Peyer's patch (tissue), 4 donors: ENCODE measurements at regions not wholly inside any gene's neighbourhood (a gene's known extent, or its start where the extent isn't known, plus 50 kb on each side); places are given as distances from the start of the nearest gene placed in this dataset.

ENCODE experiments used
- DNase-seq, 3 donors: peaks; one replicate each; pipeline ENCODE4 v3.0.0-alpha.2; 2017 to 2019
- H3K27ac ChIP-seq, 4 donors: fragments of 200-600 bp; sonication (generic); one replicate each; pipeline ENCODE4 v1.5.1; 2016 to 2019
- H3K27me3 ChIP-seq, 2 donors: fragments of 200-600 bp; sonication (generic); one replicate each; pipeline ENCODE4 v1.5.1; 2019
- H3K36me3 ChIP-seq, 3 donors: fragments of 200-600 bp; sonication (generic); one replicate each; pipeline ENCODE4 v1.5.1; 2016 to 2019
- H3K4me1 ChIP-seq, 4 donors: fragments of 200-600 bp; sonication (generic); one replicate each; pipeline ENCODE4 v1.5.1; 2016 to 2019
- H3K4me3 ChIP-seq, 4 donors: fragments of 200-600 bp; sonication (generic); 1 replicate in 3 of 4; 2 replicates in 1 of 4; pipeline ENCODE4 v1.5.1; 2016 to 2019; ENCODE audit warnings: mild to moderate bottlenecking in 1 of 4
- H3K9me3 ChIP-seq, 4 donors: fragments of 200-600 bp; sonication (generic); one replicate each; pipeline ENCODE4 v1.5.1; 2016 to 2019; ENCODE audit warnings: mild to moderate bottlenecking in 1 of 4
- CTCF ChIP-seq, 6 experiments: fragments of 450-650 bp in 4 of 6; fragments of 200-600 bp in 2 of 6; sonication (generic) in 1 of 6; IDR thresholded peaks; one replicate each; pipeline ENCODE4 v1.5.1; 2017 to 2019; ENCODE audit warnings: antibody characterized with exemption in 6 of 6, mild to moderate bottlenecking in 3 of 6, moderate library complexity in 1 of 6
- POLR2A ChIP-seq, 2 donors: fragments of 450-650 bp; IDR thresholded peaks; one replicate each; pipeline ENCODE4 v1.5.1; 2017; ENCODE audit warnings: antibody characterized with exemption in 2 of 2, mild to moderate bottlenecking in 2 of 2, moderate library complexity in 2 of 2

DNA sequence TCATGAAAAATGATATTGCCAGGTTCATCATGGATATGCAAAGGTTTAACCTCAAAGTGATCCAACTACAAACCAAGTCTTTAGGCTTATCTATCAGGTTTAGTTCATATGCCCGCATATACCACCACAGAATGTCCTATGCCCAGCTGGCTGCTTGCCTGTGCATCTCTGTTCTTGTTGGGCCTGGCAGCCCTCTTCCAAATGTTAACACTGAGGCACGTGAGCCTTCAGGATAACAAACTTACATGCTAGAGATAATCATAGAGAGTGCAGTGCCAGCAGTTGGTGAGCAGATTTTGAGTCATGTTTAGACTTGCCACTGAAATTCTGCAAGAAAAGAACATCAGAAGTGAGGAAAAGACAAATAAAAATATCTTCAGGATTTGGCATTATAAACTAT is 607.9 kb upstream of the TMPRSS15 start:
- H3K4me3 ChIP-seq = no peak overlapping the region
- H3K27me3 ChIP-seq = no peaks in the 10 kb centered on the region
- no peak overlapping the region for H3K27ac ChIP-seq
- no peaks in the 10 kb centered on the region for H3K36me3 ChIP-seq
- H3K4me1 ChIP-seq = no peaks in the 10 kb centered on the region
- DNase-seq = no peak
- no peaks in the 10 kb centered on the region for H3K9me3 ChIP-seq
- TF ChIP-seq POLR2A (IDR thresholded peaks at IDR 0.05) (no peak), CTCF (IDR thresholded peaks at IDR 0.05) (no peak)

DNA sequence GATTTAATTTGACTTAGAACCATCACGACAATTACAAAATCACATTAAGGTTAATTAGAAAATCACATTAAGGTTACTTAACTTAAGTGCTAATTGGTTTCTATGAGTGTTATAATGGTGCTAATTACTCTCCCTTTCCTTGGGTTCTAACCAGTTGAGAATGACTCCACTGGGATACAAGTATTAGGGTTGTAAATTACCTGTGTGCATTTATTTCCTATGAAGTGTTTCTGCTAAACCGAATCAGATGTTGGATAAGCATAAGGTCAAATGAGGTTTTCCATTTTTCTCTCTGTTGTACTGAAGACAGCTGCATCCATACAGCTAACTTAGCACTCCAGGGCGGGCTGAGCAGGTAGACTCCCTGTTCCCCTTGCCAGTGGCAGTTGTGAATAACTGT is 610.3 kb upstream of the TMPRSS15 start:
- Histone ChIP-seq H3K27me3 (no peaks in the 10 kb centered on the region), H3K4me1 (no peaks in the 10 kb centered on the region), H3K9me3 (no peaks in the 10 kb centered on the region), H3K27ac (no peak overlapping the region), H3K4me3 (no peak overlapping the region), H3K36me3 (no peaks in the 10 kb centered on the region)
- no peak for DNase-seq
- no peak for TF ChIP-seq CTCF (IDR thresholded peaks at IDR 0.05)
- no peak for TF ChIP-seq POLR2A (IDR thresholded peaks at IDR 0.05)

DNA sequence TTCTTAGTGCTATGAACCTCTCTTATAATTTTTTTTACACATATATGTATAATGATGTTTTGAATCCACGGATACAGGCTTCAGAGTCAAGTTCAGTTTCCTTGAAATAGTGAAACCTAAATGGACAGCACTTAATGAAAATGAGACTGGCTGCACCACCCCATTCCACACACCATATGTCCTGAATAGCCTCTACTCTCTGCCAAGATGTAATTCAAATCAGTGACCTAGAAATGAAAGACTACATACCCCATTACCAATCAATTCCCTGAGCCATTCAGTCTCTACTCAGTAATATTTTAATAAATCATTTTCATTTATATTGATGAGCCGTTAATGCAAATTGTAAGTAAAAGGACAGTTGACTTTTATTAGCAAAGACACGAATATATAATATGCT is 614.9 kb upstream of the TMPRSS15 start:
- Histone ChIP-seq H3K4me1 (no peaks in the 10 kb centered on the region), H3K9me3 (no peaks in the 10 kb centered on the region), H3K27ac (no peak overlapping the region), H3K4me3 (no peak overlapping the region), H3K36me3 (no peaks in the 10 kb centered on the region), H3K27me3 (no peaks in the 10 kb centered on the region)
- no peak for TF ChIP-seq CTCF (IDR thresholded peaks at IDR 0.05)
- TF ChIP-seq POLR2A (IDR thresholded peaks at IDR 0.05) = no peak
- DNase-seq = no peak

- TF ChIP-seq POLR2A (IDR thresholded peaks at IDR 0.05) (no peak), CTCF (IDR thresholded peaks at IDR 0.05) (no peak)
Observed at GRCh38 chr21:19022978-19023377, 619.4 kb upstream of the TMPRSS15 start.

GRCh38 chr21:19026911-19027310 is 623.3 kb upstream of the TMPRSS15 start:
- no peaks in the 10 kb centered on the region for H3K4me1 ChIP-seq
- TF ChIP-seq POLR2A (IDR thresholded peaks at IDR 0.05) = no peak
- no peak for TF ChIP-seq CTCF (IDR thresholded peaks at IDR 0.05)
- H3K36me3 ChIP-seq = no peaks in the 10 kb centered on the region
- H3K27me3 ChIP-seq = no peaks in the 10 kb centered on the region
- no peak overlapping the region for H3K4me3 ChIP-seq
- DNase-seq = no peak
- no peaks in the 10 kb centered on the region for H3K9me3 ChIP-seq
- H3K27ac ChIP-seq = no peak overlapping the region

More at GRCh38 chr21:19022978-19023377, 619.4 kb upstream of the TMPRSS15 start:
- Histone ChIP-seq H3K4me1 (no peaks in the 10 kb centered on the region), H3K4me3 (no peak overlapping the region), H3K9me3 (no peaks in the 10 kb centered on the region), H3K27ac (no peak overlapping the region), H3K27me3 (no peaks in the 10 kb centered on the region), H3K36me3 (no peaks in the 10 kb centered on the region)
- no peak for DNase-seq

- no peaks in the 10 kb centered on the region for H3K27me3 ChIP-seq
- no peak overlapping the region for H3K4me3 ChIP-seq
- no peak overlapping the region for H3K27ac ChIP-seq
- TF ChIP-seq CTCF (IDR thresholded peaks at IDR 0.05) = no peak
- no peak for TF ChIP-seq POLR2A (IDR thresholded peaks at IDR 0.05)
- no peaks in the 10 kb centered on the region for H3K9me3 ChIP-seq
- no peak for DNase-seq
- no peaks in the 10 kb centered on the region for H3K36me3 ChIP-seq
- H3K4me1 ChIP-seq = no peaks in the 10 kb centered on the region
Observed at GRCh38 chr21:19029816-19030215, 626.2 kb upstream of the TMPRSS15 start.
